B cell (primary cell): ENCODE measurements at regions not wholly inside any gene's neighbourhood (a gene's known extent, or its start where the extent isn't known, plus 50 kb on each side); places are given as distances from the start of the nearest gene placed in this dataset.

Experiments used
- CTCF ChIP-seq: fragments of 200-600 bp; IDR thresholded peaks from one replicate; pipeline ENCODE4 v1.8.0; 2022; ENCODE audit warnings: antibody characterized with exemption, mild to moderate bottlenecking
- EZH2 ChIP-seq: IDR thresholded peaks from 2 replicates; pipeline ENCODE4 v1.6.1; 2012; ENCODE audit warnings: borderline replicate concordance, low read depth, mild to moderate bottlenecking, moderate library complexity, low read length; ENCODE audit not compliant: insufficient read depth, poor library complexity, severe bottlenecking

DNA sequence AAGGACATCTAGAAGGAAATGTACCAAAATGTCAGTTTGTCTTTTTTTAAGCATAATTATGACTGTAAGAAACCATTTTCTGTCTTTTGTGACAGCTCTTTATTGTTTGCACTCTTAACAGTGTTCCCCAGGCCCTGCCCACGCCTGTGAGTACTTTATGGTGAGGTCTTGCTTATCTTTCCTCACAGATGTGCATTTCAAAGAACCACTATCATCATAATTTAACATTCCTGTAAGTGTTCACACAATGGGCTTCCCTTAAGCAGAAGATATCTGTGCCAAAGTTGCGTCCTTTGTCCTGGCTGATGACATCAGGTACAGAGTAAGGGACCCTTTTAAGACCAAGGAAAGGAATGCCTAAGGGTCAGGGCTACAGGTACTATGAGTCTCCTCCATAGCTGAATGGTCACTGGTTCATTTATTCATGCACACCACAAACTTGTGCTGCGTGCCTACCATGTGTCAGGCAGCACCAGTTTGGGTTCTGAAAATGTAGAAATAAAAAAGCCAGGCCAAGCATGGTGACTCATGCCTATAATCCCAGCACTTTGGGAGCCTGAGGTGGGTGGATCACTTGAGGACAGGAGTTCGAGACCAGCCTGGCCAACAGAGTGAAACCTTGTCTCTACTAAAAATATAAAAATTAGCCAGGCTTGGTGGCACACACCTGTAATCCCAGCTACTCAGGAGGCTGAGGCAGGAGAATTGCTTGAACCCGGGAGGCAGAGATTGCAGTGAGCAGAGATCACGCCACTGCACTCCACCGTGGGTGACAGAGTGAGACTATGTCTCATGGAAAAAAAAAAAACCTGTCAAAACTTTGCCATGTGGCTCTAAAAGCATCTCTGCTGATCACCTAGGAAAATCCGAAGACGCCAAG lies 55.4 kb upstream of the NLK start:
- TF ChIP-seq CTCF, result no peak
- TF ChIP-seq EZH2, result no peak
